ENCODE measurements at regions not wholly inside any gene's neighbourhood (a gene's known extent, or its start where the extent isn't known, plus 50 kb on each side); places are given as distances from the start of the nearest gene placed in this dataset.

GRCh38 chr4:62970846-62971245 lies 1438.4 kb downstream of the TECRL start:
- H3K9me3 ChIP-seq = no peaks in the 10 kb centered on the region
- H3K4me3 ChIP-seq = no peak overlapping the region
- H3K27me3 ChIP-seq = no peaks in the 10 kb centered on the region
- H3K27ac ChIP-seq = no peak overlapping the region
- no peaks in the 10 kb centered on the region for H3K36me3 ChIP-seq
- no peaks in the 10 kb centered on the region for H3K4me1 ChIP-seq
- TF ChIP-seq, protein P1, sequence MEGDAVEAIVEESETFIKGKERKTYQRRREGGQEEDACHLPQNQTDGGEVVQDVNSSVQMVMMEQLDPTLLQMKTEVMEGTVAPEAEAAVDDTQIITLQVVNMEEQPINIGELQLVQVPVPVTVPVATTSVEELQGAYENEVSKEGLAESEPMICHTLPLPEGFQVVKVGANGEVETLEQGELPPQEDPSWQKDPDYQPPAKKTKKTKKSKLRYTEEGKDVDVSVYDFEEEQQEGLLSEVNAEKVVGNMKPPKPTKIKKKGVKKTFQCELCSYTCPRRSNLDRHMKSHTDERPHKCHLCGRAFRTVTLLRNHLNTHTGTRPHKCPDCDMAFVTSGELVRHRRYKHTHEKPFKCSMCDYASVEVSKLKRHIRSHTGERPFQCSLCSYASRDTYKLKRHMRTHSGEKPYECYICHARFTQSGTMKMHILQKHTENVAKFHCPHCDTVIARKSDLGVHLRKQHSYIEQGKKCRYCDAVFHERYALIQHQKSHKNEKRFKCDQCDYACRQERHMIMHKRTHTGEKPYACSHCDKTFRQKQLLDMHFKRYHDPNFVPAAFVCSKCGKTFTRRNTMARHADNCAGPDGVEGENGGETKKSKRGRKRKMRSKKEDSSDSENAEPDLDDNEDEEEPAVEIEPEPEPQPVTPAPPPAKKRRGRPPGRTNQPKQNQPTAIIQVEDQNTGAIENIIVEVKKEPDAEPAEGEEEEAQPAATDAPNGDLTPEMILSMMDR (IDR thresholded peaks at IDR 0.05) = no peak
- no peak for DNase-seq
- intact Hi-C loops (cut with DNase I; ENCODE audit: low total_unique reads) = no loop called here

DNA sequence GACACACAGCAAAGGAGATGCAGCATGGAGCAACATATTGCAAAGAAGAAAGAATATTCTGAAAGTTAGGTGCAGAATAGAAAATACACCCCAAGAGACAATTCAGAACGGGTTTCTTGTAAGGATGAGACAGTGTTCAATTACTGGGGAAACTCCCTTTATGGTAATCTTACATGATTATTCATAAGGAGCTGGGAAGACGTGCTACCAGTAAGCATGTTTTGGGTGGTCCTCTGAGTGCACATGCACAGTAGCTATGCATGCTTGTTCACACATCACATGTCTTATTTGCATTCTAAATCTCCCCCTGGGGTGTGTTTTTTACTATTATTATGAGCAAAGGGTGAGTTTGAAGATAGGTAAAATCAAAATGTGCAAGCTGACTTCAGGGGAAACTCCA lies 1448.8 kb downstream of the TECRL start:
- Histone ChIP-seq H3K36me3 (no peaks in the 10 kb centered on the region), H3K4me1 (no peaks in the 10 kb centered on the region), H3K27me3 (no peaks in the 10 kb centered on the region), H3K27ac (no peak overlapping the region), H3K9me3 (no peaks in the 10 kb centered on the region), H3K4me3 (no peak overlapping the region)
- no peak for DNase-seq
- intact Hi-C loops (cut with DNase I; ENCODE audit: low total_unique reads) = no loop called here
- TF ChIP-seq, protein P1 (IDR thresholded peaks at IDR 0.05) = no peak

DNA sequence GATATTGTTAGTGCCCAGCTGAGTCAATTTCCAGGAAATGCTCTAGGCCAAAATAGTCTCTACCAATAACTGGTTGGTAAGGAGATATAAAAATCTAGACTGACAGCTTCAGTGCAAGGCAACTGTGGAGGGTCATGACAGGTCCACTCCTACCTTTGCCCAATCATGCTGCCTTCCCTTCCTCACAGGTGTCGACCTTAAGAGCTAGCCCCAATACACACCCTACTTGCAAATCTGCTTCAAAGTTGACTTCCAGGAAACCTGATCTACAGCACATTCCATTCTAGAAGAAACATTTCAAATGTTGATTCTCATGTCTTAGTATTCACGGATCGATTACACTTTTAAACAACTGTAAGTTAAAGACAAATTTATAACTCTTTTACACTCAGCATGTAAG lies 1455.5 kb downstream of the TECRL start:
- TF ChIP-seq, protein P1 (IDR thresholded peaks at IDR 0.05) = no peak
- no peaks in the 10 kb centered on the region for H3K27me3 ChIP-seq

DNA sequence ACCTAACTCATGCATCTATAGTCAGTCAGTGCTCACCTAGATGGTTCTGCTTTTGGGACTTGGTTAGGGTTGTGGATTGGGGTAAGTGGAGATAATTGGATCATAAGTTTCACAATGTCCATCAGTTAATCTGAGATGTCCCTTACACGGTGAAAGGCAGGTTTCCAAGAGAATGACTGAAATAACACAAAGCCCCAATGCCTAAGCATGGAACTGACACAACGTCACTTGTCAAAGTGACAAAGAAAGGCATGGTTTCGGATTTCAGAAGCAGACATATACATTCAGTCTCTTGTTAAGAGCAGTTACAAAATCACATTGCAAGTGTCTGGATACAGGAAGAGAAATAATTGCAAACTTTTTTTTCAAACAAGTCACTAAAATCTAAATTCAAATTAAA lies 1456.9 kb downstream of the TECRL start:
- no peak overlapping the region for H3K4me3 ChIP-seq
- TF ChIP-seq, protein P1 (IDR thresholded peaks at IDR 0.05) = no peak
- DNase-seq = no peak
- no peaks in the 10 kb centered on the region for H3K9me3 ChIP-seq
- no peaks in the 10 kb centered on the region for H3K27me3 ChIP-seq
- no peaks in the 10 kb centered on the region for H3K36me3 ChIP-seq
- no peaks in the 10 kb centered on the region for H3K4me1 ChIP-seq
- intact Hi-C loops (cut with DNase I; ENCODE audit: low total_unique reads) = no loop called here
- H3K27ac ChIP-seq = no peak overlapping the region

More for the DNA sequence above, 1455.5 kb downstream of the TECRL start:
- Histone ChIP-seq H3K9me3 (no peaks in the 10 kb centered on the region), H3K4me3 (no peak overlapping the region), H3K36me3 (no peaks in the 10 kb centered on the region), H3K4me1 (no peaks in the 10 kb centered on the region), H3K27ac (no peak overlapping the region)
- intact Hi-C loops (cut with DNase I; ENCODE audit: low total_unique reads) = no loop called here
- no peak for DNase-seq

- H3K36me3 ChIP-seq = no peaks in the 10 kb centered on the region
- H3K27ac ChIP-seq = no peak overlapping the region
- intact Hi-C loops (cut with DNase I; ENCODE audit: low total_unique reads) = no loop called here
- no peaks in the 10 kb centered on the region for H3K9me3 ChIP-seq
- no peak for DNase-seq
- H3K4me3 ChIP-seq = no peak overlapping the region
- no peaks in the 10 kb centered on the region for H3K27me3 ChIP-seq
- H3K4me1 ChIP-seq = no peaks in the 10 kb centered on the region
- TF ChIP-seq, protein P1 (IDR thresholded peaks at IDR 0.05) = no peak
These were observed 1461.1 kb downstream of the TECRL start for GRCh38 chr4:62948108-62948507.

- H3K36me3 ChIP-seq = no peaks in the 10 kb centered on the region
- no peaks in the 10 kb centered on the region for H3K9me3 ChIP-seq
- TF ChIP-seq, protein P1 (IDR thresholded peaks at IDR 0.05) = no peak
- no peaks in the 10 kb centered on the region for H3K27me3 ChIP-seq
- H3K4me3 ChIP-seq = no peak overlapping the region
- intact Hi-C loops (cut with DNase I; ENCODE audit: low total_unique reads) = no loop called here
- H3K4me1 ChIP-seq = no peaks in the 10 kb centered on the region
- no peak overlapping the region for H3K27ac ChIP-seq
- DNase-seq = no peak
These were observed 1469.0 kb downstream of the TECRL start for GRCh38 chr4:62940229-62940628.

All from tibial artery (tissue), 4 donors.